Activated B cell treated with CpG ODN at 0.5 μM for 24 hours (primary cell): ENCODE measurements at regions not wholly inside any gene's neighbourhood (a gene's known extent, or its start where the extent isn't known, plus 50 kb on each side); places are given as distances from the start of the nearest gene placed in this dataset.

Experiments
- ATAC-seq: fragments of 200-7000 bp; cut with Tn5 transposase; one replicate; pipeline ENCODE4 v1.10.0; 2021; ENCODE audit warnings: low read depth, mild to moderate bottlenecking, moderate library complexity
- CTCF ChIA-PET: fragments of 350-600 bp; sonication (Branson Sonifier 250); formaldehyde crosslinking; loops from one replicate; lab custom pipeline; 2021; ENCODE audit warnings: antibody characterized with exemption; lab: Charles Lee
- POLR2A ChIA-PET: fragments of 350-600 bp; sonication (Branson Sonifier 250); formaldehyde crosslinking; loops from one replicate; lab custom pipeline; 2021; ENCODE audit warnings: antibody characterized with exemption; lab: Charles Lee
- DNase-seq: peaks from one replicate; pipeline ENCODE4 v3.0.0; 2022
- H3K27ac Mint-ChIP-seq: one replicate; pipeline ENCODE4 v1.8.0; 2020; ENCODE audit warnings: mixed read lengths
- H3K27me3 Mint-ChIP-seq: one replicate; pipeline ENCODE4 v1.8.0; 2021; ENCODE audit warnings: mixed read lengths
- H3K36me3 Mint-ChIP-seq: one replicate; pipeline ENCODE4 v1.8.0; 2021; ENCODE audit warnings: low read depth, mixed read lengths
- H3K4me1 Mint-ChIP-seq: one replicate; pipeline ENCODE4 v1.8.0; 2021; ENCODE audit warnings: mixed read lengths
- H3K4me3 Mint-ChIP-seq: one replicate; pipeline ENCODE4 v1.8.0; 2020; ENCODE audit warnings: mild to moderate bottlenecking, mixed read lengths
- H3K9me3 Mint-ChIP-seq: one replicate; pipeline ENCODE4 v1.8.0; 2020; ENCODE audit warnings: mixed read lengths
- CTCF ChIP-seq: fragments of 200-600 bp; IDR thresholded peaks from one replicate; pipeline ENCODE4 v1.8.0; 2022; ENCODE audit warnings: antibody characterized with exemption, mild to moderate bottlenecking
- intact Hi-C: fragments of 100-400 bp; cut with micrococcal nuclease; formaldehyde crosslinking; loops from one replicate; pipeline ENCODE4 v1.15.1; 2024

DNA sequence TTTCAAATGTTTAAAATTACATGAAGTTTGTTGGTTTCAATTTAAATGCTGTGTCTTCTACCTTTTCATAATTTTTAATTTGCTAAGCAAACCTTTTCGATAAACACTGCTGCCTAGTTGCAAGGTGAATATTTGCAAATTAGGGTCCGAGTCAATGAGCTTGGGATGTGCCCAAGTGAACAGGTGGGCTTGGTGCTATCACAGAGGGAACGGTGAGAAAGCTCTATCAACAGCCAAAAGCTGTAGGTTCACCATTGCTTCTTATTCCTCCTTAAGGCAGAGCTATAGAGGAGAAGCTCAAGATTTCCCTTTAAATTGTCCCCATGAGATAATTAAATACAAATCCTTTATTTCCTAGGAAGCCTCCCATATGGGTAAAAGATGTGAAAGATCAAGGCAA is 245.3 kb upstream of the CELF2 start:
- no peak for TF ChIP-seq CTCF
- Mint-ChIP-seq H3K4me3 (no peak overlapping the region), H3K27me3 (peaks cover 7% of the 10 kb centered on the region), H3K36me3 (no peaks in the 10 kb centered on the region), H3K4me1 (no peaks in the 10 kb centered on the region), H3K27ac (no peak overlapping the region), H3K9me3 (no peaks in the 10 kb centered on the region)
- no peak for DNase-seq
- ATAC-seq = no peak
- CTCF ChIA-PET = no interaction called here
- POLR2A ChIA-PET = no interaction called here
- intact Hi-C loops = no loop called here

DNA sequence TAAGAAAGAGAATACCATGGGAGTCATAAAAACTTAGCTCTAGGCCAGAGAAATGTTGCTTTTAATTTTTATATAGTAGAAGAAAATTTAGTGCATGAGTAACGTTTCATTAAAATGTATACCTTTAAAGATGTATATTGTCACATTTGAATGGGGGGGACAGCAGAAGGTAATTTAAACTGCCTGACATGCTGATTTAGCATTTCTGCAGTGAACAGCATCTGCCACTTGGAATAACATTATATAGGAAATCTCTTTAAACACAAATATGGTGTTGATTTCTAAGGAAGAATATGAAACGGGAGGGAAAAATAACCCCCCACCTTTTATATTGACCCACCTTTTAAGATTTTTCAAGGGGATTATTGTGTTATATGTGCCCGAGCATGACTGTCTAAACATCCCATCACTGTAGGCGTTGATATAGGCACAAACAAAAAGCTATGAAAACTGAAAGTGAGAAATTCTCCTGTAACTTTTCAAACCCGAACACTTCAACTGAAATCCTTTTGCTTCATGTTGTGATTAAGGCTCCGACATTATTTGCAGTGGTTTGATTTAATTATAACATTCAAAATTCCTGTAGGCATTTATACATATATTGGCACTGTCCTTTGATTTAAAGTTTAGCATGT is 244.7 kb upstream of the CELF2 start:
- ChIA-PET POLR2A (no interaction called here), CTCF (no interaction called here)
- TF ChIP-seq CTCF = no peak
- no peak overlapping the region for H3K4me3 Mint-ChIP-seq
- no peaks in the 10 kb centered on the region for H3K36me3 Mint-ChIP-seq
- H3K4me1 Mint-ChIP-seq = no peaks in the 10 kb centered on the region
- no peak for ATAC-seq
- H3K27me3 Mint-ChIP-seq = peaks cover 10% of the 10 kb centered on the region
- DNase-seq = no peak
- intact Hi-C loops = no loop called here
- H3K27ac Mint-ChIP-seq = no peak overlapping the region
- no peaks in the 10 kb centered on the region for H3K9me3 Mint-ChIP-seq

GRCh38 chr10:10774416-10774815 is 243.3 kb upstream of the CELF2 start:
- no peak for TF ChIP-seq CTCF
- peaks cover 11% of the 10 kb centered on the region for H3K27me3 Mint-ChIP-seq
- ATAC-seq (no peak), DNase-seq (no peak)
- no peaks in the 10 kb centered on the region for H3K4me1 Mint-ChIP-seq
- H3K36me3 Mint-ChIP-seq = no peaks in the 10 kb centered on the region
- POLR2A ChIA-PET = no interaction called here
- intact Hi-C loops = no loop called here
- no peaks in the 10 kb centered on the region for H3K9me3 Mint-ChIP-seq
- H3K4me3 Mint-ChIP-seq = no peak overlapping the region
- no peak overlapping the region for H3K27ac Mint-ChIP-seq
- CTCF ChIA-PET = no interaction called here

- no peak overlapping the region for H3K4me3 Mint-ChIP-seq
- peaks cover 11% of the 10 kb centered on the region for H3K27me3 Mint-ChIP-seq
- CTCF ChIA-PET = no interaction called here
- no peaks in the 10 kb centered on the region for H3K9me3 Mint-ChIP-seq
- H3K27ac Mint-ChIP-seq = no peak overlapping the region
- no peak for TF ChIP-seq CTCF
- no peaks in the 10 kb centered on the region for H3K4me1 Mint-ChIP-seq
- POLR2A ChIA-PET = no interaction called here
- no peaks in the 10 kb centered on the region for H3K36me3 Mint-ChIP-seq
- ATAC-seq (no peak), DNase-seq (no peak)
- intact Hi-C loops = no loop called here
Observed at GRCh38 chr10:10776363-10776762, 241.3 kb upstream of the CELF2 start.

- ATAC-seq (no peak), DNase-seq (no peak)
- Mint-ChIP-seq H3K36me3 (no peaks in the 10 kb centered on the region), H3K4me1 (no peaks in the 10 kb centered on the region), H3K4me3 (no peak overlapping the region), H3K9me3 (no peaks in the 10 kb centered on the region), H3K27ac (no peak overlapping the region), H3K27me3 (peaks cover 11% of the 10 kb centered on the region)
- TF ChIP-seq CTCF = no peak
- intact Hi-C loops = no loop called here
- POLR2A ChIA-PET = no interaction called here
- CTCF ChIA-PET = no interaction called here
Observed at GRCh38 chr10:10777279-10777678, 240.4 kb upstream of the CELF2 start.
